HCT116 (cell line): ENCODE measurements at regions not wholly inside any gene's neighbourhood (a gene's known extent, or its start where the extent isn't known, plus 50 kb on each side); places are given as distances from the start of the nearest gene placed in this dataset.

Source experiments
- ATAC-seq: fragments of 200-7000 bp; cut with Tn5 transposase; 2 replicates; pipeline ENCODE4 v1.9.1; 2020; ENCODE audit warnings: mild to moderate bottlenecking, moderate library complexity
- BruUV-seq: library from RNA; stranded (reverse); fragments of 400-500 nt; replicated peaks from 2 replicates; lab custom pipeline; 2021; lab: Mats Ljungman, UMichigan
- CTCF ChIA-PET: fragments of 300-600 bp; sonication (Branson Sonifier 250); formaldehyde crosslinking; loops from one replicate; lab custom pipeline; 2021; ENCODE audit warnings: antibody characterized with exemption; lab: Charles Lee
- POLR2A ChIA-PET: fragments of 300-600, 350-600 bp; sonication (Branson Sonifier 250); formaldehyde crosslinking; loops from one replicate; lab custom pipeline; 2021; ENCODE audit warnings: antibody characterized with exemption; lab: Charles Lee
- RAD21 ChIA-PET, 2 experiments: fragments of 300-600 bp; sonication (Branson Sonifier 250); formaldehyde crosslinking; loops; one replicate each; lab custom pipeline; 2023; ENCODE audit warnings: low total read pairs in 2 of 2; ENCODE audit not compliant: uncharacterized antibody in 2 of 2, unreplicated experiment in 2 of 2, low non-redundant PET in 1 of 2; lab: Charles Lee
- DNase-seq: peaks from one replicate; pipeline ENCODE4 v3.0.0-alpha.2; 2010; ENCODE audit warnings: low read depth, low spot score
- H2AFZ ChIP-seq: fragments of 200-600 bp; shearing (Covaris generic), sonication (generic); 2 replicates; pipeline ENCODE4 v1.6.1; 2017; ENCODE audit warnings: low read depth, mixed run types, mixed read lengths, antibody characterized with exemption, low read length; ENCODE audit not compliant: poor library complexity, severe bottlenecking
- H3K27ac ChIP-seq: 2 replicates; pipeline ENCODE4 v1.5.1; 2012; ENCODE audit warnings: low read depth, low read length
- H3K27me3 ChIP-seq: fragments of 200-600 bp; sonication (generic); 2 replicates; pipeline ENCODE4 v1.6.1; 2016; ENCODE audit warnings: mixed run types, low read length, mixed read lengths; ENCODE audit not compliant: insufficient read depth
- H3K36me3 ChIP-seq, 2 experiments: fragments of 200-500 bp in 1 of 2; fragments of 200-600 bp in 1 of 2; sonication (Bioruptor generic) in 1 of 2; sonication (generic) in 1 of 2; 2 replicates each; pipeline versions ENCODE4 v1.5.1 to v1.6.1; 2014 to 2016; ENCODE audit warnings: low read length in 2 of 2, inconsistent platforms in 1 of 2, mixed read lengths in 1 of 2, mixed run types in 1 of 2; ENCODE audit not compliant: insufficient read depth in 2 of 2, control insufficient read depth in 1 of 2
- H3K4me1 ChIP-seq, 2 experiments: fragments of 200-600 bp in 1 of 2; sonication (generic) in 1 of 2; 2 replicates each; pipeline versions ENCODE4 v1.5.1 to v1.6.1; 2012 to 2017; ENCODE audit warnings: low read length in 2 of 2, inconsistent platforms in 1 of 2, mild to moderate bottlenecking in 1 of 2, mixed read lengths in 1 of 2, mixed run types in 1 of 2, moderate library complexity in 1 of 2; ENCODE audit not compliant: insufficient read depth in 2 of 2, control insufficient read depth in 1 of 2
- H3K4me2 ChIP-seq: fragments of 200-600 bp; sonication (generic); 2 replicates; pipeline ENCODE4 v1.6.1; 2017; ENCODE audit warnings: mixed run types, low read length, mixed read lengths
- H3K4me3 ChIP-seq, 2 experiments: fragments of 200-600 bp in 1 of 2; sonication (generic) in 1 of 2; replicated peaks in 1 of 2; 2 replicates each; pipeline ENCODE4 v1.5.1; 2011 to 2016; ENCODE audit warnings: low read length in 2 of 2, control low read depth in 1 of 2, low read depth in 1 of 2, mild to moderate bottlenecking in 1 of 2, mixed read lengths in 1 of 2, mixed run types in 1 of 2
- H3K79me2 ChIP-seq: fragments of 200-600 bp; sonication (generic); 2 replicates; pipeline ENCODE4 v1.6.1; 2017; ENCODE audit warnings: mild to moderate bottlenecking, mixed run types, low read length, moderate library complexity, mixed read lengths; ENCODE audit not compliant: insufficient read depth
- H3K9ac ChIP-seq: fragments of 200-600 bp; sonication (generic); 2 replicates; pipeline ENCODE4 v1.6.1; 2016; ENCODE audit warnings: low read length, mixed read lengths
- H3K9me2 ChIP-seq: fragments of 200-600 bp; sonication (generic), shearing (Covaris generic); 2 replicates; pipeline ENCODE4 v1.6.1; 2017; ENCODE audit warnings: mixed run types, mild to moderate bottlenecking, moderate library complexity; ENCODE audit not compliant: insufficient read depth
- H3K9me3 ChIP-seq, 2 experiments: fragments of 200-500 bp in 1 of 2; fragments of 200-600 bp in 1 of 2; sonication (Bioruptor generic) in 1 of 2; sonication (generic) in 1 of 2; 2 replicates each; pipeline ENCODE4 v1.6.1; 2014 to 2017; ENCODE audit warnings: low read length in 2 of 2, mixed read lengths in 2 of 2, inconsistent platforms in 1 of 2, low read depth in 1 of 2, mild to moderate bottlenecking in 1 of 2, mixed run types in 1 of 2, moderate library complexity in 1 of 2; ENCODE audit not compliant: control insufficient read depth in 1 of 2, insufficient read depth in 1 of 2
- H4K20me1 ChIP-seq: fragments of 200-600 bp; sonication (generic), shearing (Covaris generic); 2 replicates; pipeline ENCODE4 v1.6.1; 2017; ENCODE audit warnings: mixed run types, mild to moderate bottlenecking, moderate library complexity; ENCODE audit not compliant: insufficient read depth
- CBX3 ChIP-seq: IDR thresholded peaks from 2 replicates; pipeline ENCODE4 v1.6.1; 2012; ENCODE audit warnings: low read depth
- CTCF ChIP-seq, 3 experiments: fragments of 200-600 bp in 1 of 3; sonication (generic) in 1 of 3; IDR thresholded peaks in 2 of 3; conservative IDR thresholded peaks in 1 of 3; 2 replicates each; pipeline ENCODE4 v1.5.1; 2012 to 2017; ENCODE audit warnings: low read depth in 2 of 3, low read length in 2 of 3, antibody characterized with exemption in 1 of 3, borderline replicate concordance in 1 of 3, control low read depth in 1 of 3, mild to moderate bottlenecking in 1 of 3, mixed read lengths in 1 of 3, mixed run types in 1 of 3, moderate library complexity in 1 of 3; ENCODE audit not compliant: insufficient read depth in 1 of 3
- EZH2 ChIP-seq: fragments of 200-600 bp; sonication (generic); IDR thresholded peaks from 2 replicates; pipeline ENCODE4 v1.6.1; 2017; ENCODE audit warnings: antibody characterized with exemption, mixed run types
- EZH2phosphoT487 ChIP-seq: fragments of 200-600 bp; IDR thresholded peaks from 2 replicates; pipeline ENCODE4 v1.6.1; 2018; ENCODE audit warnings: antibody characterized with exemption, borderline replicate concordance
- FOSL1 ChIP-seq: IDR thresholded peaks from 2 replicates; pipeline ENCODE4 v1.6.1; 2012; ENCODE audit warnings: low read depth
- JUND ChIP-seq: IDR thresholded peaks from 2 replicates; pipeline ENCODE4 v1.6.1; 2012
- MAX ChIP-seq: IDR thresholded peaks from 2 replicates; pipeline ENCODE4 v1.6.1; 2012
- POLR2A ChIP-seq: IDR thresholded peaks from 2 replicates; pipeline ENCODE4 v1.7.0; 2011; ENCODE audit warnings: borderline replicate concordance; ENCODE audit not compliant: insufficient read depth, insufficient read length; ENCODE audit errors: extremely low read depth
- RAD21 ChIP-seq: IDR thresholded peaks from 2 replicates; pipeline ENCODE4 v1.6.1; 2012; ENCODE audit warnings: low read depth, mild to moderate bottlenecking
- SIN3A ChIP-seq: IDR thresholded peaks from 2 replicates; pipeline ENCODE4 v1.6.1; 2012; ENCODE audit warnings: low read depth
- SRF ChIP-seq: IDR thresholded peaks from 2 replicates; pipeline ENCODE4 v1.6.1; 2012; ENCODE audit warnings: low read depth
- ZFX ChIP-seq: fragments of 450-650 bp; IDR thresholded peaks from 2 replicates; pipeline ENCODE4 v1.6.1; 2017
- ZNF274 ChIP-seq: fragments of 200-500 bp; sonication (Bioruptor generic); IDR thresholded peaks from 2 replicates; pipeline ENCODE4 v1.6.1; 2014; ENCODE audit warnings: mild to moderate bottlenecking, low read depth, low read length, inconsistent platforms
- intact Hi-C: fragments of 100-400 bp; cut with micrococcal nuclease; formaldehyde crosslinking; loops from 2 replicates; pipeline ENCODE4 v1.10.0; 2022

- TF ChIP-seq RAD21 (no peak), ZNF274 (no peak), ZFX (no peak), EZH2phosphoT487 (no peak), CTCF (IDR thresholded peaks at IDR 0.05 in 2 of 3, conservative IDR thresholded peaks at IDR 0.05 in 1 of 3; ENCODE audit: borderline replicate concordance in 1 of 3, insufficient read depth in 1 of 3, low read depth in 2 of 3, low read length in 2 of 3) (no peak), CBX3 (no peak), MAX (no peak), JUND (no peak), POLR2A (no peak), EZH2 (no peak), SIN3A (no peak), SRF (no peak), FOSL1 (no peak)
- TF ChIP-seq, all 23 proteins: peak for 0
- no peaks in the 10 kb centered on the region for H3K9me2 ChIP-seq
- no peaks in the 10 kb centered on the region for H3K79me2 ChIP-seq
- DNase-seq (no peak), ATAC-seq (no peak)
- RAD21 ChIA-PET = no interaction called here
- no peak overlapping the region for H3K4me2 ChIP-seq
- H3K36me3 ChIP-seq = no peaks in the 10 kb centered on the region
- no peaks in the 10 kb centered on the region for H4K20me1 ChIP-seq
- CTCF ChIA-PET = no interaction called here
- H3K27me3 ChIP-seq = no peaks in the 10 kb centered on the region; the same call in 1 of the 2 replicates
- POLR2A ChIA-PET = no interaction called here
- no peak overlapping the region for H3K27ac ChIP-seq
- BruUV-seq = no TSS peak
- H3K4me3 ChIP-seq = no peak overlapping the region
- intact Hi-C loops = no loop called here
- no peaks in the 10 kb centered on the region for H3K9me3 ChIP-seq
- H3K4me1 ChIP-seq = no peaks in the 10 kb centered on the region
- H2AFZ ChIP-seq = no peak overlapping the region
- no peak overlapping the region for H3K9ac ChIP-seq
Measured at GRCh38 chr3:18609187-18609586, 184.0 kb upstream of the SATB1 start.
